ENCODE measurements at regions not wholly inside any gene's neighbourhood (a gene's known extent, or its start where the extent isn't known, plus 50 kb on each side); places are given as distances from the start of the nearest gene placed in this dataset.

GRCh38 chr2:82650038-82650437 is 1809.0 kb downstream of the SUCLG1 start:
- no peak overlapping the region for H3K4me3 ChIP-seq (ENCODE audit: control insufficient read depth in 2 of 3, extremely low read depth in 1 of 3, insufficient read depth in 2 of 3, low read depth in 1 of 3, low read length in 3 of 3)
- dilution Hi-C loops (cut with MboI; ENCODE audit: extremely low pct_ligation_motif_present, low sequenced_read_pairs): no loop called here
- H3K27ac ChIP-seq (ENCODE audit: control insufficient read depth, insufficient read depth, low read length): no peak overlapping the region
- H3K36me3 ChIP-seq (ENCODE audit: control insufficient read depth in 2 of 2, extremely low read depth in 1 of 2, insufficient read depth in 2 of 2, low read length in 2 of 2): no peaks in the 10 kb centered on the region
- H3K27me3 ChIP-seq (ENCODE audit: control insufficient read depth, extremely low read depth, insufficient read depth, low read length): no peaks in the 10 kb centered on the region
- TF ChIP-seq EZH2 (IDR thresholded peaks at IDR 0.05; ENCODE audit: low read length) (no peak), CTCF (optimal IDR thresholded peaks at IDR 0.05 in 1 of 3, IDR thresholded peaks at IDR 0.05 in 1 of 3, conservative IDR thresholded peaks at IDR 0.05 in 1 of 3; ENCODE audit: extremely low read depth in 1 of 3, insufficient read depth in 2 of 3, low read length in 3 of 3) (no peak)
- no peak overlapping the region for H2AFZ ChIP-seq (ENCODE audit: control insufficient read depth, low read length)
- FAIRE-seq (no peak), DNase-seq (ENCODE audit: low read depth, low spot score) (no peak)
- H3K9me3 ChIP-seq (ENCODE audit: control insufficient read depth, low read depth, low read length): no peaks in the 10 kb centered on the region
- no peaks in the 10 kb centered on the region for H3K9me1 ChIP-seq (ENCODE audit: control insufficient read depth, extremely low read depth, insufficient read depth, low read length)
- H3K4me2 ChIP-seq (ENCODE audit: control insufficient read depth, extremely low read depth, insufficient read depth, low read depth, low read length): no peak overlapping the region
- H4K20me1 ChIP-seq (ENCODE audit: control insufficient read depth, extremely low read depth, insufficient read depth, low read length): no peaks in the 10 kb centered on the region
- no peaks in the 10 kb centered on the region for H3K79me2 ChIP-seq (ENCODE audit: control insufficient read depth, insufficient read depth, low read length)
- no peaks in the 10 kb centered on the region for H3K4me1 ChIP-seq (ENCODE audit: control insufficient read depth, extremely low read depth, insufficient read depth, low read length)
- H3K9ac ChIP-seq (ENCODE audit: control insufficient read depth, extremely low read depth, insufficient read depth, low read length): no peak overlapping the region

- TF ChIP-seq EZH2 (IDR thresholded peaks at IDR 0.05; ENCODE audit: low read length): no peak
- no peak for TF ChIP-seq CTCF (optimal IDR thresholded peaks at IDR 0.05 in 1 of 3, IDR thresholded peaks at IDR 0.05 in 1 of 3, conservative IDR thresholded peaks at IDR 0.05 in 1 of 3; ENCODE audit: extremely low read depth in 1 of 3, insufficient read depth in 2 of 3, low read length in 3 of 3)
- dilution Hi-C loops (cut with MboI; ENCODE audit: extremely low pct_ligation_motif_present, low sequenced_read_pairs): no loop called here
- Histone ChIP-seq H3K79me2 (ENCODE audit: control insufficient read depth, insufficient read depth, low read length) (no peaks in the 10 kb centered on the region), H3K27me3 (ENCODE audit: control insufficient read depth, extremely low read depth, insufficient read depth, low read length) (no peaks in the 10 kb centered on the region), H4K20me1 (ENCODE audit: control insufficient read depth, extremely low read depth, insufficient read depth, low read length) (no peaks in the 10 kb centered on the region), H3K9ac (ENCODE audit: control insufficient read depth, extremely low read depth, insufficient read depth, low read length) (no peak overlapping the region), H3K36me3 (ENCODE audit: control insufficient read depth in 2 of 2, extremely low read depth in 1 of 2, insufficient read depth in 2 of 2, low read length in 2 of 2) (no peaks in the 10 kb centered on the region), H3K4me2 (ENCODE audit: control insufficient read depth, extremely low read depth, insufficient read depth, low read depth, low read length) (no peak overlapping the region), H3K9me3 (ENCODE audit: control insufficient read depth, low read depth, low read length) (peaks cover 4% of the 10 kb centered on the region), H3K9me1 (ENCODE audit: control insufficient read depth, extremely low read depth, insufficient read depth, low read length) (no peaks in the 10 kb centered on the region), H3K4me3 (ENCODE audit: control insufficient read depth in 2 of 3, extremely low read depth in 1 of 3, insufficient read depth in 2 of 3, low read depth in 1 of 3, low read length in 3 of 3) (no peak overlapping the region), H3K4me1 (ENCODE audit: control insufficient read depth, extremely low read depth, insufficient read depth, low read length) (no peaks in the 10 kb centered on the region), H3K27ac (ENCODE audit: control insufficient read depth, insufficient read depth, low read length) (no peak overlapping the region), H2AFZ (ENCODE audit: control insufficient read depth, low read length) (no peak overlapping the region)
- no peak for DNase-seq (ENCODE audit: low read depth, low spot score)
- no peak for FAIRE-seq
These were observed 1817.4 kb downstream of the SUCLG1 start for GRCh38 chr2:82641598-82642180.
